ENCODE measurements at regions not wholly inside any gene's neighbourhood (a gene's known extent, or its start where the extent isn't known, plus 50 kb on each side); places are given as distances from the start of the nearest gene placed in this dataset.

DNA sequence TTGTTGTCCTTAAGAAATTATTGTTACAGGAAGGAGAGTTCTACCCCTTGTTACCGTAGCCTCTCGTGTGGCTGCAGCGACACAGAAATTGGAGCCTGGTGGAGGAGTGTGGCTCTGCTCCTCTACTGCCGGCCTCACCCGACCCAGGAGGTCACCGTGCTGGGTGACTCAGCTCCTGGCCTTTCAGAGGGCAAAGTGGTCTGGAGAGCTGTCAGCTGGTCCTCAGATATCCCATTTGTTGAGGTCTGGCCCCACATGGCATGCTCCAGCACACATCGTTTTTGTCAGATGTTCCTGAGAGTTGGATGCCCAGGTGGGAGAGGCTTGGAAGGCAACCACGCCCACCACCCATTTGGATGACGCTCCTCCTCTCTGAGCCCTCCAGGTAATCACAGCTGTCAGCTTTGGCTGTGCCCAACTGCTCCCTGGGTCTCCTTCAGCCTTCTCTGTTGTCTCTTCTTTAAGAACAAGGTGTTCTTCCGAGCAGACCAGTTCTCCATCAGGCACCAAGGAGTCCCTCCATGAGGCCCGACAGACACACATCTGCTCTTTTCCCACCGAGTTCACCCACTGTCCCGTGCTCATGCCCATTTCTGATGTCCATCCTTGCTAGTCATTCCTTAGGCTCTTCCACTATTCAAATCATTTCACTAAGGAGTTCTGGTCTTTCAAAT is 80.3 kb downstream of the RAMP3 start:
- Histone ChIP-seq H3K79me2 (replicated peaks; ENCODE audit: insufficient read depth, low read length) (no peaks in the 10 kb centered on the region), H3K9me3 (ENCODE audit: low read length) (no peaks in the 10 kb centered on the region), H3F3A (ENCODE audit: insufficient read depth, low read length, poor library complexity, severe bottlenecking) (no peaks in the 10 kb centered on the region)

DNA sequence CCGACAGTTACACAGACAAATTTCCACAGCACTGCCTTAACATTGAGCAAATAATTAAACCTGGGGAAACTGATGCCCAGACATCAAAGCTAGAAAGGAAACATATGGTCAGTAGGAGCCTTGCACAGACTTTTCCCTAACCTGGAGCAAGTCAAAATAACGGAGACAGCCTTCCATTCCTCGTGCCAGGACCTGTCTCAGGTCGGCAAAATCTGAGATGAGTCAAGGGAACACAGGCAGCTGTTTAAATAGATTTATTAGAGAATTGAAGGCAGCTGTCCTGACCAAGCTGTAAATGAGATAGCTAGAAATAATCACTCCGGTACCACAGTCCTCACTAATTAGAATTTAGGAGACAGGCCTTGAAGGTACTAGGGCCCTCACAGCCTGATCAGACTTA is 81.2 kb downstream of the RAMP3 start:
- Histone ChIP-seq H3K79me2 (replicated peaks; ENCODE audit: insufficient read depth, low read length) (no peaks in the 10 kb centered on the region), H3K27ac (ENCODE audit: low read length) (no peak overlapping the region), H3K4me3 (ENCODE audit: low read length) (no peak overlapping the region), H3F3A (ENCODE audit: insufficient read depth, low read length, poor library complexity, severe bottlenecking) (no peaks in the 10 kb centered on the region), H3K9ac (ENCODE audit: low read length) (no peak overlapping the region), H2AFZ (ENCODE audit: low read depth, low read length) (no peak overlapping the region), H3K36me3 (ENCODE audit: insufficient read depth, low read length) (no peaks in the 10 kb centered on the region), H3K4me2 (ENCODE audit: low read length) (no peak overlapping the region), H4K20me1 (ENCODE audit: insufficient read depth) (no peaks in the 10 kb centered on the region), H3K9me2 (ENCODE audit: insufficient read depth, low read length) (no peaks in the 10 kb centered on the region), H3K27me3 (ENCODE audit: insufficient read depth, low read depth, low read length) (no peaks in the 10 kb centered on the region), H3K9me3 (ENCODE audit: low read length) (no peaks in the 10 kb centered on the region)
- no peak for TF ChIP-seq POLR2AphosphoS5 (IDR thresholded peaks at IDR 0.05)
- TF ChIP-seq SMC3 (conservative IDR thresholded peaks at IDR 0.05; ENCODE audit: poor library complexity) = no peak
- TF ChIP-seq, protein P1, sequence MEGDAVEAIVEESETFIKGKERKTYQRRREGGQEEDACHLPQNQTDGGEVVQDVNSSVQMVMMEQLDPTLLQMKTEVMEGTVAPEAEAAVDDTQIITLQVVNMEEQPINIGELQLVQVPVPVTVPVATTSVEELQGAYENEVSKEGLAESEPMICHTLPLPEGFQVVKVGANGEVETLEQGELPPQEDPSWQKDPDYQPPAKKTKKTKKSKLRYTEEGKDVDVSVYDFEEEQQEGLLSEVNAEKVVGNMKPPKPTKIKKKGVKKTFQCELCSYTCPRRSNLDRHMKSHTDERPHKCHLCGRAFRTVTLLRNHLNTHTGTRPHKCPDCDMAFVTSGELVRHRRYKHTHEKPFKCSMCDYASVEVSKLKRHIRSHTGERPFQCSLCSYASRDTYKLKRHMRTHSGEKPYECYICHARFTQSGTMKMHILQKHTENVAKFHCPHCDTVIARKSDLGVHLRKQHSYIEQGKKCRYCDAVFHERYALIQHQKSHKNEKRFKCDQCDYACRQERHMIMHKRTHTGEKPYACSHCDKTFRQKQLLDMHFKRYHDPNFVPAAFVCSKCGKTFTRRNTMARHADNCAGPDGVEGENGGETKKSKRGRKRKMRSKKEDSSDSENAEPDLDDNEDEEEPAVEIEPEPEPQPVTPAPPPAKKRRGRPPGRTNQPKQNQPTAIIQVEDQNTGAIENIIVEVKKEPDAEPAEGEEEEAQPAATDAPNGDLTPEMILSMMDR (IDR thresholded peaks at IDR 0.05; ENCODE audit: poor library complexity, severe bottlenecking) = no peak
- no peak for TF ChIP-seq RAD21 (conservative IDR thresholded peaks at IDR 0.05)
- no peak for TF ChIP-seq MXI1 (conservative IDR thresholded peaks at IDR 0.05; ENCODE audit: poor library complexity, severe bottlenecking)

More for the DNA sequence above, 80.3 kb downstream of the RAMP3 start:
- H3K9ac ChIP-seq (ENCODE audit: low read length) = no peak overlapping the region
- no peak overlapping the region for H3K4me2 ChIP-seq (ENCODE audit: low read length)
- no peak overlapping the region for H3K4me3 ChIP-seq (ENCODE audit: low read length)
- H2AFZ ChIP-seq (ENCODE audit: low read depth, low read length) = no peak overlapping the region
- TF ChIP-seq MXI1 (conservative IDR thresholded peaks at IDR 0.05; ENCODE audit: poor library complexity, severe bottlenecking) (no peak), TAF1 (IDR thresholded peaks at IDR 0.05; ENCODE audit: low read depth) (no peak), POLR2AphosphoS5 (IDR thresholded peaks at IDR 0.05) (no peak), EZH2 (IDR thresholded peaks at IDR 0.05; ENCODE audit: borderline replicate concordance, insufficient read depth, low read length, poor library complexity, severe bottlenecking) (no peak), RAD21 (conservative IDR thresholded peaks at IDR 0.05) (no peak), REST (IDR thresholded peaks at IDR 0.05; ENCODE audit: borderline replicate concordance) (no peak), SMC3 (conservative IDR thresholded peaks at IDR 0.05; ENCODE audit: poor library complexity) (no peak)
- TF ChIP-seq, protein P1 (IDR thresholded peaks at IDR 0.05; ENCODE audit: poor library complexity, severe bottlenecking) = no peak
- H3K9me2 ChIP-seq (ENCODE audit: insufficient read depth, low read length) = no peaks in the 10 kb centered on the region
- H3K27me3 ChIP-seq (ENCODE audit: insufficient read depth, low read depth, low read length) = no peaks in the 10 kb centered on the region
- no peaks in the 10 kb centered on the region for H4K20me1 ChIP-seq (ENCODE audit: insufficient read depth)
- H3K27ac ChIP-seq (ENCODE audit: low read length) = no peak overlapping the region
- H3K36me3 ChIP-seq (ENCODE audit: insufficient read depth, low read length) = no peaks in the 10 kb centered on the region

Data from neural cell (in vitro differentiated cells).